ENCODE measurements at regions not wholly inside any gene's neighbourhood (a gene's known extent, or its start where the extent isn't known, plus 50 kb on each side); places are given as distances from the start of the nearest gene placed in this dataset.

- no peak for TF ChIP-seq EZH2 (IDR thresholded peaks at IDR 0.05; ENCODE audit: low read length, missing control alignments)
- no peak for TF ChIP-seq CTCF (conservative IDR thresholded peaks at IDR 0.05 in 1 of 2, IDR thresholded peaks at IDR 0.05 in 1 of 2; ENCODE audit: low read depth in 1 of 2, low read length in 2 of 2)
These were observed 93.1 kb downstream of the MDH1 start for GRCh38 chr2:63681896-63682295.

Data from fibroblast of lung (primary cell).